ENCODE measurements at regions not wholly inside any gene's neighbourhood (a gene's known extent, or its start where the extent isn't known, plus 50 kb on each side); places are given as distances from the start of the nearest gene placed in this dataset.

GRCh38 chr3:87053553-87053952, 62.6 kb upstream of the VGLL3 start:
- no peak overlapping the region for H3K27ac ChIP-seq (ENCODE audit: insufficient read depth, low read depth, low read length)
- intact Hi-C loops (cut with micrococcal nuclease), result no loop called here
- H3K27me3 ChIP-seq (ENCODE audit: control insufficient read depth in 2 of 2, insufficient read depth in 2 of 2, low read length in 2 of 2), result peaks cover 0 to 3% of the 10 kb centered on the region in 2 experiments
- H4K20me1 ChIP-seq (replicated peaks; ENCODE audit: control insufficient read depth, extremely low read depth, insufficient read depth, low read length), result no peaks in the 10 kb centered on the region
- DNase-seq (ENCODE audit: low read depth, low spot score) (no peak), FAIRE-seq (no peak)
- no TSS peak for BruUV-seq (replicated peaks)
- TF ChIP-seq POLR2AphosphoS5 (IDR thresholded peaks at IDR 0.05; ENCODE audit: insufficient read depth, low read depth, low read length) (no peak), POLR2A (IDR thresholded peaks at IDR 0.05; ENCODE audit: low read depth, low read length) (no peak), GATA2 (IDR thresholded peaks at IDR 0.05; ENCODE audit: insufficient read depth, insufficient read length, low read depth, low read length) (no peak)
- dilution Hi-C loops (cut with MboI; ENCODE audit: extremely low pct_ligation_motif_present, low sequenced_read_pairs), result no loop called here
- H3K4me2 ChIP-seq (ENCODE audit: insufficient read depth, low read length), result no peak overlapping the region
- H3K4me3 ChIP-seq (replicated peaks in 1 of 3; ENCODE audit: insufficient read depth in 1 of 3, low read depth in 1 of 3, low read length in 3 of 3), result no peak overlapping the region
- ChIA-PET CTCF (no interaction called here), POLR2A (no interaction called here)
- no peaks in the 10 kb centered on the region for H3K79me2 ChIP-seq (ENCODE audit: control insufficient read depth, insufficient read depth, low read length)
- H3K36me3 ChIP-seq (ENCODE audit: control insufficient read depth in 2 of 2, extremely low read depth in 1 of 2, insufficient read depth in 2 of 2, low read length in 2 of 2), result no peaks in the 10 kb centered on the region
- H3K9me1 ChIP-seq (replicated peaks; ENCODE audit: control insufficient read depth, extremely low read depth, insufficient read depth, low read length), result no peaks in the 10 kb centered on the region
- no peaks in the 10 kb centered on the region for H3K9me3 ChIP-seq (replicated peaks; ENCODE audit: control insufficient read depth, insufficient read depth, low read length)
- no peak overlapping the region for H2AFZ ChIP-seq (ENCODE audit: low read depth, low read length)
- no peak overlapping the region for H3K9ac ChIP-seq (replicated peaks; ENCODE audit: extremely low read depth, insufficient read depth, low read length)
- H3K4me1 ChIP-seq (ENCODE audit: control insufficient read depth, extremely low read depth, insufficient read depth, low read length), result no peaks in the 10 kb centered on the region

DNA sequence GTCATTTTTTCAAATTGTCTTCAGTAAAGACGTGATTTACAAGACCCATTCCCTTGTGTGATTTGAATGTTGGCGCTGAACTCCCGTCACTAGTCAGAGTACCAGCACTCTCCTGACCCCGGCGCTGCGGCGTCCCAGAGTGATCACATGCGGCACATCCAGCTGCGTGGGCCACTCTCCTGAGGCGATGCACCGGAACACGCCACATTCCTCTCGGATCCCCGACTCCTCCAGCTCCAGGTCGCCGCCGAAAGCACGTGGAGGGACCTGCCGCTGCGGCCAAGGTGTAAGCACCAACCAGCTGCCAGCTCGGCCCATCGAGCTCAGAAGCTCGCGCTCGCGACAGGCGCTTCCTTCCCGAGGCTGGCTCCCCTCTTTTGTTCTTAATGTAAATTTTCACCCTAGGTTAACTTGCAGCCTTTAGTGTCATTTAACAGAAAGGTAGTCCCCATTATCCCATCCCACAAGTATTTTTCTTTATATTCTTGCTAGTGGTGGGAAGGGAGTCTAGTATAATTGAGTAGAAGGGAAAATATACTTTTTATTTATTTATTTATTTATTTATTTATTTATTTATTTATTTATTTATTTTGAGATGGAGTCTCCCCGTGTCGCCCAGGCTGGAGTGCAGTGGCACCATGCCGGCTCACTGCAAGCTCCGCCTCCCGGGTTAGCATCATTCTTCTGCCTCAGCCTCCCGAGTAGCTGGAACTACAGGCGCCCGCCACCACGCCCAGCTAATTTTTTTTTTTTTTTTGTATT, 61.7 kb upstream of the VGLL3 start:
- Histone ChIP-seq H3K79me2 (ENCODE audit: control insufficient read depth, insufficient read depth, low read length) (no peaks in the 10 kb centered on the region), H3K4me2 (ENCODE audit: insufficient read depth, low read length) (no peak overlapping the region), H3K27me3 (ENCODE audit: control insufficient read depth in 2 of 2, insufficient read depth in 2 of 2, low read length in 2 of 2) (peaks cover 0 to 3% of the 10 kb centered on the region in 2 experiments), H3K9me1 (replicated peaks; ENCODE audit: control insufficient read depth, extremely low read depth, insufficient read depth, low read length) (no peaks in the 10 kb centered on the region), H3K27ac (ENCODE audit: insufficient read depth, low read depth, low read length) (no peak overlapping the region), H4K20me1 (replicated peaks; ENCODE audit: control insufficient read depth, extremely low read depth, insufficient read depth, low read length) (no peaks in the 10 kb centered on the region), H3K9ac (replicated peaks; ENCODE audit: extremely low read depth, insufficient read depth, low read length) (no peak overlapping the region), H3K4me1 (ENCODE audit: control insufficient read depth, extremely low read depth, insufficient read depth, low read length) (no peaks in the 10 kb centered on the region), H3K36me3 (ENCODE audit: control insufficient read depth in 2 of 2, extremely low read depth in 1 of 2, insufficient read depth in 2 of 2, low read length in 2 of 2) (no peaks in the 10 kb centered on the region), H3K4me3 (replicated peaks in 1 of 3; ENCODE audit: insufficient read depth in 1 of 3, low read depth in 1 of 3, low read length in 3 of 3) (no peak overlapping the region), H3K9me3 (replicated peaks; ENCODE audit: control insufficient read depth, insufficient read depth, low read length) (no peaks in the 10 kb centered on the region), H2AFZ (ENCODE audit: low read depth, low read length) (no peak overlapping the region)
- ChIA-PET POLR2A (no interaction called here), CTCF (no interaction called here)
- intact Hi-C loops (cut with micrococcal nuclease) (no loop called here), dilution Hi-C loops (cut with MboI; ENCODE audit: extremely low pct_ligation_motif_present, low sequenced_read_pairs) (no loop called here)
- TF ChIP-seq JUN (IDR thresholded peaks at IDR 0.05; ENCODE audit: borderline replicate concordance, insufficient read depth, insufficient read length, low read depth) (no peak), POLR2A (IDR thresholded peaks at IDR 0.05; ENCODE audit: low read depth, low read length) (no peak), EZH2 (IDR thresholded peaks at IDR 0.05; ENCODE audit: borderline replicate concordance, low read depth, low read length, severe bottlenecking) (no peak), POLR2AphosphoS5 (IDR thresholded peaks at IDR 0.05; ENCODE audit: insufficient read depth, low read depth, low read length) (no peak), MYC (IDR thresholded peaks at IDR 0.05; ENCODE audit: low read depth, low read length) (no peak), FOS (IDR thresholded peaks at IDR 0.05; ENCODE audit: borderline replicate concordance, insufficient read depth, low read length) (no peak), GATA2 (IDR thresholded peaks at IDR 0.05; ENCODE audit: insufficient read depth, insufficient read length, low read depth, low read length) (no peak)
- TF ChIP-seq, protein P1, sequence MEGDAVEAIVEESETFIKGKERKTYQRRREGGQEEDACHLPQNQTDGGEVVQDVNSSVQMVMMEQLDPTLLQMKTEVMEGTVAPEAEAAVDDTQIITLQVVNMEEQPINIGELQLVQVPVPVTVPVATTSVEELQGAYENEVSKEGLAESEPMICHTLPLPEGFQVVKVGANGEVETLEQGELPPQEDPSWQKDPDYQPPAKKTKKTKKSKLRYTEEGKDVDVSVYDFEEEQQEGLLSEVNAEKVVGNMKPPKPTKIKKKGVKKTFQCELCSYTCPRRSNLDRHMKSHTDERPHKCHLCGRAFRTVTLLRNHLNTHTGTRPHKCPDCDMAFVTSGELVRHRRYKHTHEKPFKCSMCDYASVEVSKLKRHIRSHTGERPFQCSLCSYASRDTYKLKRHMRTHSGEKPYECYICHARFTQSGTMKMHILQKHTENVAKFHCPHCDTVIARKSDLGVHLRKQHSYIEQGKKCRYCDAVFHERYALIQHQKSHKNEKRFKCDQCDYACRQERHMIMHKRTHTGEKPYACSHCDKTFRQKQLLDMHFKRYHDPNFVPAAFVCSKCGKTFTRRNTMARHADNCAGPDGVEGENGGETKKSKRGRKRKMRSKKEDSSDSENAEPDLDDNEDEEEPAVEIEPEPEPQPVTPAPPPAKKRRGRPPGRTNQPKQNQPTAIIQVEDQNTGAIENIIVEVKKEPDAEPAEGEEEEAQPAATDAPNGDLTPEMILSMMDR (IDR thresholded peaks at IDR 0.05; ENCODE audit: extremely low read depth in 1 of 2, insufficient read depth in 1 of 2, low read depth in 1 of 2, low read length in 2 of 2), result no peak
- TF ChIP-seq, protein P2, sequence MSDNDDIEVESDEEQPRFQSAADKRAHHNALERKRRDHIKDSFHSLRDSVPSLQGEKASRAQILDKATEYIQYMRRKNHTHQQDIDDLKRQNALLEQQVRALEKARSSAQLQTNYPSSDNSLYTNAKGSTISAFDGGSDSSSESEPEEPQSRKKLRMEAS (IDR thresholded peaks at IDR 0.05; ENCODE audit: insufficient read depth, insufficient read length), result no peak
- FAIRE-seq (no peak), DNase-seq (ENCODE audit: low read depth, low spot score) (no peak)
- no TSS peak for BruUV-seq (replicated peaks)
